ENCODE measurements at regions not wholly inside any gene's neighbourhood (a gene's known extent, or its start where the extent isn't known, plus 50 kb on each side); places are given as distances from the start of the nearest gene placed in this dataset.

DNA sequence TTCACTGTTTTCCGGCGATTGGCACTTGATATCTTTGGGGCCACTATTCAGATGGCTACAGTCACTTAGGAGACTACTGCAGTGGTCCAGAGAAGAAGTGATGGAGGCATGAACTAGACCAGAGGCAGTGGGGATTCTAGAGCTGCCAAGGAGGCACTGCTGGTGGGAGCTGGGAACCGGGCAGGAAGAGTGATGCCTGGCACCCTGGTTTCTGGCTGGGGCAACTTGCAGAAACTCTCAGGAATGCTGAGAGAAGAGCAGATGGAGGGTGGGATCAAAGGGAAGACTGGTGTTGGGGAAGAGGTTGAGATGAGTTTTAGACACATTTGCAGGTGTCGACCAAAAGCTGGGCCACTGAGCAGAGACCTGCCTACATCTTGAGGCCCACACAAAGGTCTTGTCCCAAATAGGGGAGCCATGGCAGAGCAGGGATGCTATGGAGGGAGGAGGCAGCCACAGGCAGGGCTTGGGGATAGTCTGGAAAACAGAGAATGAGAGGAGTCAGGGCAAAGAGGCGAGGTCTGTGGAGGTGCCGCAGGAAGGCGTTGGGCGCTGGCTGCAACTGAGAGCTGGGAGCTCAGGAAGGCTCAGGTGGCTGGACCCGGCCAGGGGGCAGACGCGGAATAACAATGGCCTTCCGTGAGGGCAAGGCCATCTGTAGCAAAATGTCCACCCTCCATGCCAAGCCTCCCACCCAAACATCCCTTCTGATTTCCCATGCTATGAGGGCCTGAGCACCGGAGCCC is 118.9 kb downstream of the TOMM20 start:
- no peak for DNase-seq

DNA sequence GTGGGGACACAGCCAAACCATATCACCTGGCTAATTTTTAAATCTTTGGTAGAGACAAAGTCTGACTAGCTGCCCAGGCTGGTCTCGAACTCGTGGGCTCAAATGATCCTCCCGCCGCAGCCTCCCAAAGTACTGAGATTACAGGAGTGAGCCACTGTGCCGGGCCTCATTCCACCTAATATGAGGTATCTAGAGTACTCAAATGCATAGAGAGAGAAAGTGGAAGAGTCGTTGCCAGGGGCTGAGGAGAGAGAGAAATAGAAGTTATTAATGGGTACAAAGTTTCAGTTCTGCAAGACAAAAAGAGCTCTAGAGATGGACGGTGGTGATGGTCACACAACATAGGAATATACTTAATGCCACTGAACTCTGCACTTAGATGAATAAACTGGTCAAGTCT is 119.6 kb downstream of the TOMM20 start:
- no peak for DNase-seq

DNA sequence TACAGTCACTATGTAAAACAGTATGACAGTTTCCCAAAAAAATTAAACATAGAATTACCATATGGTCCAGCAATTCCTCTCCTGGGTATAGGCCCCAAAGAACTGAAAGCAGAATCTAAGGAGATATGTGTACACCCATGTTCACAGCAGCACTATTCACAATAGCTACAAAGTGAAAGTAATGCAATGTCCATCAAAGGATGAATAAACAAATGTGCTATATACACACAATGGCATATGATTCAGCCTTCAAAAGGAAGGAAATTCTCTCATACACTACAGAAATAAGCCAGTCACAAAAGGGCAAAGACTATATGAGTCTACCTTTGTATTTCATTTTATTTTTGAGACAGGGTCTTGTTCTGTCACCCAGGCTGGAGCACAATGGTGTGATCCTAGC is 120.4 kb downstream of the TOMM20 start:
- DNase-seq = no peak

DNA sequence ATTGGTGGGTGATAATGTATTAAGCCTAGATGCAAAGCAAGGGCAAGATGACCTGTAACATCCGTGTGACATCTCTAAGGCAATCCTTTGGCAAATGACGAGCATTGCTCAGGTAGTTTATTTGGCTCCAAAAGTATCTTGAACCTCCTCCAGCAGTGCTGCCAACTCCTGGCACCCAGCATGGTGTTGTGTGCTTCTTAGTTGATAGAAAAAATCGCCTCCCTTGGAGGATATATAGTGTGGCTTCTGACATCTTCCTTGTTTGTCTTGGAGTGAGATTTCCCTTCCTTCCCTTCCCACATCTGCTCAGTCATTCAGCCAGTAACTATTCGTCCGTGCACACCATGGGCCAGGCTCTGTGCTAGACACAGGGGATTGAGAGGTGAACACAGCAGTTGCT is 121.8 kb downstream of the TOMM20 start:
- no peak for DNase-seq

DNA sequence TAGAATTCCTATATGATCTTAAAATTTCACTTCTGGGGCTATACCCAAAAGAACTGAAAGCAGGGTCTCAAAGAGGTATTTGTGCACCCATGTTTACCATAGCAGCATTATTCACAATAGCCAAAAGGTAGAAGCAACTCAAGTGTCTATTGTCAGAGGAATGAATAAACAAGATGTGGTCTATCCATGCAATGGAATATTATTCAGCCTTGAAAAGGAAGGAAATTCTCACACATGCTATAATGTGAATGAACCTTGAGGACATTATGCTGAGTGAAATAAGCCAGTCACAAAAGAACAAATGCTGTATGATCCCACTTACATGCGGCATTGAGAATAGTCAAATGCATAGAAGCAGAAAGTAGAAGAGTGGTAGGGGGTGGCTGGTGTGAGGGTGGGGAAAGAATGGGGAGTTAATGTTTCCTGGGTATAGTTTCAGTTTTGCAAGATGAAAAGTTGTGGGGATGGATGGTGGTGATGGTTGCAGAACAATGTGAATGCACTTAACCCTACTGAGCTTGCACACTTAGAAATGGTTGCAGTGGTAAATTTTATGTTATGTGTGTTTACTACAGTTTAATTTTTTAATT is 122.4 kb downstream of the TOMM20 start:
- no peak for DNase-seq

DNA sequence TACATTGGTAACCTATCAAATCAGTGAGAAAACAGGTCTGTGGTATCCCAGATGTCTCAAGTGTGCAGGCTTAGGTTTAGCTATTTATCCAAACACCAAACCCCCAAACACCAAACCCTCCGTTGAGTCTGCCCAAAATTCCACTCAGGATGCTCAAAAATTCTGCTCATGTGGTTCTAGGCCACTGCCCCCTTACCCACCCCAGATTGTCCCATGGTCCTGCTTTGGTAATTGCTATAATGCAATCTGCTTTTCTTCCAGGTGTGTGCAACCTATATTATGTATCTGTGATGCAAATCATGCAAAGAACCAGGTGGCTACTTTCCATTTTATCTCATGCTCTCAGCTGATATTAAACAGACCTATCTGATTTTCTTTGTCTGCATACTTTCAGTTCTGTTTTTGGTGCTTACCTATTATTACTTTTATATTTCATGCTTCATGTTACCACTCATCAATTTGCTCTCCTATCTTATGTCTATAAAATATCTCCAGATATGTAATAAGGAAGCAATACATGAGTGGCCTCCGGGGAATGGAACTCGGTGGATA is 123.7 kb downstream of the TOMM20 start:
- DNase-seq = no peak

DNA sequence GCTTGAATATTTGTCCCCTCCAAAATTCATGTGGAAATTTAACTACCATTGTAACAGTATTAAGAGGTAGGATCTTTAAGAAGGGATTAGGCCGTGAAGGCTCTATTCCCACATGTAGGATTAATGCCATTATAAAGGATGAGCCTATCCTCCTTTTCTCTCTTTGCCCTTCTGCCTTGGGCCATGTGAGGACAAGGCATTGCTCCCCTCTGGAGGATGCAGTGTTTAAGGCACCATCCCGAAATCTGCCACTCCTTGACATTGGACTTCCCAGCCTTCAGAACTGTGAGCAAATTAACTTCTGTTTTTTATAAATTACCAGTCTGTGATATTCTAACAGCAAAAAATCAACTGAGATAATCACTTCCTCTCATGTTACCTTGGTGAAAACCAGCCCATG is 124.4 kb downstream of the TOMM20 start:
- DNase-seq = no peak

DNA sequence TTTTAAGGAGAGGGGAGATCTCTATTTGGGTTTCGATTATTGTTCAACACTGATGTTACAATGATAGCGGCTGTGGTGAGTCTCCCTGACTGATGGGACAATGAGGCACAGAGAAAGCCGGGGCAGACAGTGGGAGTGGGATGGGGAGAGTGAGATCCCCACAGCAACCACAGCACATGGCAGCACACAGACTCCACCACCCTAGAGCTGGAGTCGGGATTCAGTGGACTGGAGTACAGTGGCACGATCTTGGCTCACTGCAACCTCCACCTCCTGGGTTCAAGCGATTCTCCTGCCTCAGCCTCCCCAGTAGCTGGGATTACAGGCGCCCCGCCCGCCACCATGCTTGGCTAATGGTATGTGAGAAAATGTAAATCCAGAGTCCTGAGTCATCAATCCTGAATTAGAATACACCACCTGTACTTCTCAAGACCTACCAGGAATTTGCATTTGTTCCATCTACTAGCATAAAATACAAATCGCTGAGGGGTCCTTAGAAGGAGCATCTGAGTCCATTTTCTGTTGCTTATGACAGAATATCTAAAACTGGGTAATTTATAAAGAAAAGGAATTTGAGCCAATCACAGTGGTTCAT is 125.8 kb downstream of the TOMM20 start:
- DNase-seq = no peak

DNA sequence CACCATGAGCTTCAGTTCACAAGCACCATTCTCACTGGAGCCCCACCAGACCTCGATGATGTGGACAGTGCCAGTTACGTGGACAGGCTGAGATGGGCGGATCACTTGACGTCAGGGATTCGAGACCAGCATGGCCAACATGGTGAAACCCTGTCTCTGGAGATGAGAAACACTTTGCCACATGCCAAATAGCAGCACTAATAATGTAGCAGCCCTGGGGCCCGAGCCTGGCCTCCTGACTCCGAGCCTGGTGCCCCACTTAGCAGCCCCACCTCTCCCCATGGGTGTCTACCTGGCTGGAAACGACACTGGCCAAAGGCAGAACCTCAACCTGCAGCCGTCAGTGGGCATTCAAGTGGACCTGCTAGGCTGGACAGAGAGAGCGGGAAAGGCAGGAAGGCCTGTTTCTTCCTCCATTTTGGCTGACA is 129.1 kb downstream of the TOMM20 start:
- no peak for DNase-seq

DNA sequence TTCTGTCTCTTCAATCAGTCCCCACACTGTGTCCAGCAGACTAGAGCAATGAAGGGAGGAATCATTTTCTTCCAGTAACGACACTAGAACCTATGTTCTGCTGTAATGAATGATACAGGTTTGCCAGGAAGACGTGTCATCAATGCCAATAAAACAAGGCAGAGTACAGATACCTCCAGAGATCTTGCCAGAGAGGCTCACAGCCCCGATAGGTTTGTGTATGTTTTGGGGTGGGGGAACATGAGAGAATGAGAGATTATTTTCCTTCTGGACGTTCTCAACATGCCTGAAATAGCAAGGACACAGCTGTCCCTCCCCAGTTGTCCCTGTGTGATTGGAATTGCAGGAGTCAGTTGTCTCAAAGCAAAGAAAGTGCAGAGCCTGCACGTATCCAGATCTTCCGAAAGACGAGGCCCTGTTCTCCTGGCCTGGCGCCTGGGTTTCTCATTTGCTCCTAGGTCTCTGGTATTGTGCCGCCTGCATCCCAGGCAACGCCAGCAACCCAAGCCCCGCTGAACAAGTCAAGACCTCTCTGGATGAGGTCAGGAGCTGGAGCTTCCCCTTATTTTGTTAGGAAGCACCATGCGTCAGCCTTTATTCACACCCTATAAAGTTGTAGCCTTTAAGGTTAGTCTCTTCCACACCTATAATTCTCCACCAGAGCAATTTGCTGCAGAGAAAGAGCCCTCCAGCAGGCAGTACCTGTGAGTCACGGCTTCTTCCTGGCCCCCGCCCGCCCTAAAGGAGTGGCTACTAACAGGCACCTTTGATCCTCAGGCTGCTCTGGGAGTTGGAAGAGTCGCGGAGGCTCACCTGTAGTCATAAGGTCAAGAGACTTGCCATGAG is 130.5 kb downstream of the TOMM20 start:
- DNase-seq = peak; percentile 94

DNA sequence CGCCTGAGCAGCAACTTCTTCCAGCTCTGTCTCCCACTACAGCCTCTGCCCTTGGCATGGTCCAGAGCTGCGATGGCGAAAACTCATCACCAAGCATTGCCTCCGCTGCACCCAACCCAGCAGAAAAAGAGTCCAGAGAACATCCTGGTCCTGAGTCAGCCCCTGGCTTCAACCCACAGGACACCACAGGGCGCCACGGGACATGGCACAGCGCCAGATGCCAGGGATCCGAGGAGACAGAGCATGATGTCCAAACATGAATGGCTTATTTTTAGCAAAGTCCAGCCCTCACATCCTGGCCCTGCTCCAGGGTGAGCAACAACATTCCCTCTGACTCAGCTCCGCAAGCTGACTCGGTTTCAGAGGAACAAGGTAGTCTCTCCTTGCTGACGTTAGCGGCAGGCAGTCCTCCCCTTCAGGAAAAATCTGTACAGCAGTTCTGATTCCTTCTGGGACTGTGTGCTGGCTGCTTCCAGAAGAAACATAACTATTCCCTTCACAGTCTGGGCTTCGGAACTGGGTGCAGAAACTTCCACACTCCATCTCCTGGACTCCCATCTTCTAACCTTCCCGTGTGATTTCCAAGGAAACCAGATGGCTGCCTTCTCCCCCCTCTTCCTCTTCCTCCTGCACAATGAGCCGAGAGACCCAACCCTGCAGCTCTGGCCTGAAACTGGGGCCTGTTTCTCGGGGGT is 131.3 kb downstream of the TOMM20 start:
- peak; percentile 96 for DNase-seq

DNA sequence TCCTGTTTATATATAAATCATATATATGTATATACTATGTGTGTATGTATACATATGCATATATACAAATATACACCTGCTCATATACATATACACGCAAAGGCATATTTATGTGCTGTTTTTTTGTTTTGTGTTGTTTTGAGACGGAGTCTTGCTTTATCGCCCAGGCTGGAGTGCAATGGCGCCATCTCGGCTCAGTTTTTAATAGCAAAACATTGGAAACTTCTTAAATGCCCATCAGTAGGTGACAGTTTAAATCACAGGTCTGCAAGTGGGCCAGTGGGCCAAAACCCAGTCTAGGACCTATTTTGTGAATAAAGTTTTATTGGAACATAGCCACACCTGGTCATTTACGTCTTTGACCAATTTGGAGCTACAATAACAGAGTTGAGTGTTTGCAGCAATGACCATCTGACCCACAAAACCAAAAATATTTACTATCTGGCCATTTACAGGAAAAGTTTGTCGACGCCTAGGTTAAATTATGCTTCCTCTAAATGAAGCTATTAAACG is 132.3 kb downstream of the TOMM20 start:
- no peak for DNase-seq

DNA sequence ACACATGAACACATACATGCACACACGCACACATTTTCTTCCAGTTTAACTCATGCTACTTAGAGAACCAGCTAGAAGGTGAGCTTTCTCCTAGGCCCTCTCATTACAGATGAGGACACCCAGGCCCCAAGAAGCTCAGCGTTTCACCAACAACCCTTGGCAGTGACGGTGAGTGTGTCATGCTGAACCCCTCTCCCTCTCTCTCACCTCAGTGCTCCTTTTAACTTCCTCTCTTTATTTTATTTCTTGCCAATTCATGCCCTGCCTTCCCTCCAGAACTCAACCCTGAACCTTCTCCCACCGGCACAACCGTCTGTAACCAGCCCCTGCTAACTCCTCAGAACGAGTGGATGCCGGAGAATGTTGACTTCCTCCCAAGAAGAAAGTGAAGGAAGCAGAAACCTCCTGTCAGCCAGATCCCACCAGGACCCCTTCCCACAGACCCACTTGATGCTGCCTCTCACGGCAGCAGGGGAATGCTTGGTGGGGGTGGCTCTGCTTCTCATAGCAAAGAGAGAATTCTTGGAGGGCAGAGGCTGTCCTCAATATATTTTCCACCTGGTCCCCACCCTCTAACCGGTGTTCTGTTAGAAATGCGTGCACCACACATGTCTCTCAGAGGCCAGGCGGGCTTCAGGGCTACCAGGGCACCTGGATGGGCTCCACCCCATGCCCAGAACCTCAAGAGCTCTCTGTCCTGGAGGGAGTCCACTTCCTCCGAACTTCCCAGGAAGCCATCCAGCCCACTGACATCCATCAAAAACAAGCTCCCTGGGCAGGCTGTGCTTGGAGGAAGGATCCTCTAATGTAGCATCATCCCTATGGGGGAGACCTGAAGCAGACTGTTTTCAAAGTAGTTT is 134.0 kb downstream of the TOMM20 start:
- no peak for DNase-seq

DNA sequence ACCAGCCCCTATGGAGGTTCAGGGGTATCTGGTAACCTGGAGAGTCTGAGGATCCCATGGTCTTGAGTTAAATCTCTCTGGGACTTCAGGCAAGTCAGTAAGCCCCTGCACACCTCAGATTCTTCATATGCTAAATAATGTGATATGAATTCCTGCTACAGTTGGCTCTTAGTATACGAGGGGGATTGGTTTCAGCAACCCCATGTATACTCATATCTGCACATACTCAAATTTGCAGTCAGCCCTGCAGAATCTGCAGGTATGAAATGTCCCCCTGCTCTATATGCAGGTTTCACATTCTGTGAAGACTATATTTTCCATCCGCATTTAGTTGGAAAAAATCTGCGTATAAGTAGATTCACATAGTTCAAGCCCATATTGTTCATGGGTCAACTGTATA is 136.6 kb downstream of the TOMM20 start:
- no peak for DNase-seq

DNA sequence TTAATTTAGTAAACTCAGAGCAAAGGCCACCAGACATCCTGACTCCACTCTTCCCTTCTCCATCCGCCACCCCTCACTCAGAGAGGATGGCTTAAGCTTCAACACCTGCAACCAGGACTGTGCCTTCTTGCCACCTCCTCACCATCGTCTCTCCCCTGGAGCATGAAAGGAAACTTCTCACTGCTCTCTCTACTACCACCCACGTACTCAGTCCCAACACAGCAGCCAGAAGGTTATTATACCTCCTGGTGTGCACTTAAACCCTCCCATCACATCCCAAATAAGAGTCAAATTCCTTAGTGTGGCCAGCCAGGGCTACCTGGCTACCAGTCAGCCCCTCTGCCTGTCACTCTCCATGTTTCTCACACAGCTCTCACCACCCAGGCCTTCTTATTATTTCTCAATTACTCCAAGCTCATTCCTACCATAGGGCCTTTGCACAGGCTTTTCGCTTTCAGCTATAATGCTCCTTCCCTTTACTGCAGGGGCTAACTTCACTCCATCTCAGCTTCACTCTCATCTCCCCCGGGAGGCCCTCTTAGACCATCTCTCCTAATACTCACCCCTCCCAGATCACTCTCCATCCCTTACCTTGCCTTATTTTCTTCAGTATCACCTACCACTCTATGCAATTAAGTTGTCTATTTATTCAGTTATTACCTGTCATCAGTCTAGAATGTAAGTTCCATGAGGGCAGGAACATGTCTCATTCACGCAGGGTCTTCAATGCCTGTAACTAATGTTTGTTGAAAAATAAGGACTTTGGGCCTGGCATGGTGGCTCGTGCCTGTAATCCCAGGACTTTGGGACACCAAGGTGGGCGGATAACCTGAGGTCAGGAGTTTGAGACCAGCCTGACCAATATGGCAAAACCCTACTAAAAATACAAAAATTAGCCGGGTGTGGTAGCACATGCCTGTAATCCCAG is 137.5 kb downstream of the TOMM20 start:
- DNase-seq = no peak

DNA sequence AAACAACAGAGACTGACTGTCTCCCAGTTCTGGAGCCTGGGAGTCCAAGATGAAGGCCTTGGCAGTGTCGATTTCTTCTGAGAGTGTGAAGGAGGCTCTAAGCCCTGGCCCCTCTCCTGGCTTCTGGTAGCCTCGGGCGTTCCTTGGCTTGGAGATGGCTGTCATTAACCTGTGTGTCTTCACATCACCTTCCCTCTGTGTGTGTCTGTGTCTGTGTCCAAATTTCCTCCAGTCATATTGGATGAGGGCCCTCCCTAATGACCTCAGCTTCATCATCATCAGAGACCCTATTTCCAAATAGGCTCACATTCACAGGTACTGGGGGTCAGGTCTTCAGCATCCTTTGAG is 138.3 kb downstream of the TOMM20 start:
- DNase-seq = no peak

DNA sequence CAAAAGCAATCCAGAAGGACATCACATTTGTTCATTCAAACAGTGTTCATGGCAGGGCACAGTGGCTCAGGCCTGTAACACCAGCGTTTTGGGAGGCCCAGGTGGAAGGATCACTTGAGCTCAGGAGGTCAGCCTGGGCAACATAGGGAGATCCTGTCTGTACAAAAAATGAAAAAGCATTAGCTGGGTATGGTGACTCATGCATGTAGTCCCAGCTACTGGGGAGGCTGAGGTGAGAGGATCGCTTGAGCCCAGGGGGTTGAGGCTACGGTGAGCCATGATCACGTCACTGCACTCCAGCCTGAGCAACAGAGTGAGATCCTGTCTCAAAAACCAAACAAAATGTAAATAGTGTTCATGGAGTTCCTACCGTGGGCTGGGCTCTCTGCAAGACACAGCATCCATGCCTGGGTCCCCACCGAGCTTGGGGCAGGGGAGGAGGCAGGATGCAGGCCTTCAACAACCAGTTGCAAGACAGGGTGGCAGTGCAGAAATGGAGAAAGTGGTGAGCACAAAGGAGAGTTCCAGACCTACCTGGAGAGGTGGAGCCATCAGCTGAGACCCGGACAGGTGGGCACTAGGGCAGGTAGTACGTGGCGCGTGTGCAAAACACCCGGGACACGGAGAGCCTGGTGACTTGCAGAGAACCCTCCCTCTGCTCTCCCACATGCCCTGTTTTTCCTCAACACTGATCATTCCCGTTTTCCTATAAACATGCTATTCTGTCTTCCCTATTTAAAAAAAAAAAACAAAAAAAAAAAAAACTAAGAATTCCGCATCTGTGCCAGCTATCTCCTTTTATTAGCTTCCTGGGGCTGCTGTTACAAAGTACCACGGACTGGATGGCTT is 138.9 kb downstream of the TOMM20 start:
- DNase-seq = no peak

DNA sequence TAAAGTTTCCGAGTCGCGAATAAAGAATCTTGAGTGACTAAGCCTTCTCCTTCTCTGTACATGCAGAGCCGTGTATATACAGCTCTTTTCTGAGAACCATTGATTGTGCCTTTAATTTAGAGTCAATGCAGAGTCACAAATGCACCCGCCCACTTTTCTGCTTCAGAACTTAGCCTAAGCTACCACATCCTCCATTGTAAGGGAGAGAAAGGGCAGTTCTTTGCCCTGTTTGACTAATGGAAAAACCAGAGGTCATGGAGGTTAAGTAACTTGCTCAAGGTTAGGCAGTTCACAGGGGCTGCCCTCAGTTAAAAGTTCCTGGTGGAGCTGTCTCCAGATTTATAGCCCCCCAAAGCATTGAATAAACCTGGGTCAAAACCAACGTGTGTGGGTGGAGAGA is 139.6 kb downstream of the TOMM20 start:
- no peak for DNase-seq

DNA sequence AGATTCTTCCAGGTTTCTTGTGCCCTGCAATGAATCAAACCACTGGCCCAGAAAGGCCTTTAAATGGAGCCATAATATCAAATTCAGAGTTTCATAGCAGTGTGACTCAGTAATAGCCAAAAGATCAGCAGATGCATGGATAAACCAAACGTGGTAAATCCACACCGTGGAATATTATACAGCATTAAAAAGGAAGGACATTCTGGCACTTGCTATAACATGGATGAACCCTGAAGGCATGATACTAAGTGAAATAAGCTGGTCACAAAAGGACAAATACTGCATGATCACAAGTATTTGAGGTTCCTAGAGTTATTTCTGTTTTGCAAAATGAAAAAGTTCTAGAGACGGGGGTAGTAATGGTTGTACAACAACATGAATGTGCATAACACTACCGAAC is 140.1 kb downstream of the TOMM20 start:
- DNase-seq = no peak

All from tongue (tissue), 1 donor.